ENCODE measurements at regions not wholly inside any gene's neighbourhood (a gene's known extent, or its start where the extent isn't known, plus 50 kb on each side); places are given as distances from the start of the nearest gene placed in this dataset.

DNA sequence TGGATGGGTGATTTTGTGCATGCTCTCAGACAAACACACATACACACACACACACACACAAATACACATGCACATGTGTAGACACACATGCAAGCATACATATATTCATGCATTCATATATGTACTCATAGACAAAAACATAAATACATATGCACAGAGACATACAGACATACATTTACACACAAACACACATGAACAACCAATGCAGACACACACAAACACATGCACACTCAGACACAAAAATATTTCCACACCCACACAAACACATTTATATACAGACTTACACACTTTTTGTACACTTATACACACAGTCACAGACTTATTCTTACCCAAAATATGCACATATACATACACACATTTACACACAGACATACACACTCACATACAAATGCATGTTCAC lies 94.9 kb upstream of the NKX2-2 start:
- DNase-seq (ENCODE audit: low spot score): no peak
- H3K4me2 ChIP-seq: no peak overlapping the region
- H4K20me1 ChIP-seq (replicated peaks; ENCODE audit: insufficient read depth): no peaks in the 10 kb centered on the region
- H2AFZ ChIP-seq: no peak overlapping the region
- no peaks in the 10 kb centered on the region for H3K4me1 ChIP-seq (ENCODE audit: insufficient read depth)
- H3K36me3 Mint-ChIP-seq (ENCODE audit: low read depth): no peaks in the 10 kb centered on the region
- no peaks in the 10 kb centered on the region for H3K36me3 ChIP-seq (ENCODE audit: insufficient read depth)
- no peak for ATAC-seq
- no peaks in the 10 kb centered on the region for H3F3A ChIP-seq (replicated peaks; ENCODE audit: low read depth)
- no peak overlapping the region for H3K27ac ChIP-seq (ENCODE audit: low read depth)
- no peaks in the 10 kb centered on the region for H3K9me2 ChIP-seq (ENCODE audit: insufficient read depth)
- H3K27ac Mint-ChIP-seq: no peak overlapping the region
- H3K9me3 Mint-ChIP-seq: no peaks in the 10 kb centered on the region
- H3K4me1 Mint-ChIP-seq: peaks cover 2% of the 10 kb centered on the region; the same call in 2 of the 3 replicates
- no peaks in the 10 kb centered on the region for H3K79me2 ChIP-seq (replicated peaks; ENCODE audit: insufficient read depth)
- no peaks in the 10 kb centered on the region for H3K27me3 ChIP-seq (ENCODE audit: insufficient read depth)
- no peak overlapping the region for H3K4me3 ChIP-seq
- no peak overlapping the region for H3K4me3 Mint-ChIP-seq
- H3K27me3 Mint-ChIP-seq (ENCODE audit: insufficient read depth, low read depth, poor library complexity): peaks cover 6% of the 10 kb centered on the region
- TF ChIP-seq JUNB (IDR thresholded peaks at IDR 0.05; ENCODE audit: unreplicated experiment) (no peak), POLR2AphosphoS5 (IDR thresholded peaks at IDR 0.05; ENCODE audit: low read depth) (no peak), EZH2phosphoT487 (IDR thresholded peaks at IDR 0.05; ENCODE audit: unreplicated experiment) (no peak)
- TF ChIP-seq, protein P1, sequence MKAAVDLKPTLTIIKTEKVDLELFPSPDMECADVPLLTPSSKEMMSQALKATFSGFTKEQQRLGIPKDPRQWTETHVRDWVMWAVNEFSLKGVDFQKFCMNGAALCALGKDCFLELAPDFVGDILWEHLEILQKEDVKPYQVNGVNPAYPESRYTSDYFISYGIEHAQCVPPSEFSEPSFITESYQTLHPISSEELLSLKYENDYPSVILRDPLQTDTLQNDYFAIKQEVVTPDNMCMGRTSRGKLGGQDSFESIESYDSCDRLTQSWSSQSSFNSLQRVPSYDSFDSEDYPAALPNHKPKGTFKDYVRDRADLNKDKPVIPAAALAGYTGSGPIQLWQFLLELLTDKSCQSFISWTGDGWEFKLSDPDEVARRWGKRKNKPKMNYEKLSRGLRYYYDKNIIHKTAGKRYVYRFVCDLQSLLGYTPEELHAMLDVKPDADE (IDR thresholded peaks at IDR 0.05): no peak
- TF ChIP-seq, protein P2, sequence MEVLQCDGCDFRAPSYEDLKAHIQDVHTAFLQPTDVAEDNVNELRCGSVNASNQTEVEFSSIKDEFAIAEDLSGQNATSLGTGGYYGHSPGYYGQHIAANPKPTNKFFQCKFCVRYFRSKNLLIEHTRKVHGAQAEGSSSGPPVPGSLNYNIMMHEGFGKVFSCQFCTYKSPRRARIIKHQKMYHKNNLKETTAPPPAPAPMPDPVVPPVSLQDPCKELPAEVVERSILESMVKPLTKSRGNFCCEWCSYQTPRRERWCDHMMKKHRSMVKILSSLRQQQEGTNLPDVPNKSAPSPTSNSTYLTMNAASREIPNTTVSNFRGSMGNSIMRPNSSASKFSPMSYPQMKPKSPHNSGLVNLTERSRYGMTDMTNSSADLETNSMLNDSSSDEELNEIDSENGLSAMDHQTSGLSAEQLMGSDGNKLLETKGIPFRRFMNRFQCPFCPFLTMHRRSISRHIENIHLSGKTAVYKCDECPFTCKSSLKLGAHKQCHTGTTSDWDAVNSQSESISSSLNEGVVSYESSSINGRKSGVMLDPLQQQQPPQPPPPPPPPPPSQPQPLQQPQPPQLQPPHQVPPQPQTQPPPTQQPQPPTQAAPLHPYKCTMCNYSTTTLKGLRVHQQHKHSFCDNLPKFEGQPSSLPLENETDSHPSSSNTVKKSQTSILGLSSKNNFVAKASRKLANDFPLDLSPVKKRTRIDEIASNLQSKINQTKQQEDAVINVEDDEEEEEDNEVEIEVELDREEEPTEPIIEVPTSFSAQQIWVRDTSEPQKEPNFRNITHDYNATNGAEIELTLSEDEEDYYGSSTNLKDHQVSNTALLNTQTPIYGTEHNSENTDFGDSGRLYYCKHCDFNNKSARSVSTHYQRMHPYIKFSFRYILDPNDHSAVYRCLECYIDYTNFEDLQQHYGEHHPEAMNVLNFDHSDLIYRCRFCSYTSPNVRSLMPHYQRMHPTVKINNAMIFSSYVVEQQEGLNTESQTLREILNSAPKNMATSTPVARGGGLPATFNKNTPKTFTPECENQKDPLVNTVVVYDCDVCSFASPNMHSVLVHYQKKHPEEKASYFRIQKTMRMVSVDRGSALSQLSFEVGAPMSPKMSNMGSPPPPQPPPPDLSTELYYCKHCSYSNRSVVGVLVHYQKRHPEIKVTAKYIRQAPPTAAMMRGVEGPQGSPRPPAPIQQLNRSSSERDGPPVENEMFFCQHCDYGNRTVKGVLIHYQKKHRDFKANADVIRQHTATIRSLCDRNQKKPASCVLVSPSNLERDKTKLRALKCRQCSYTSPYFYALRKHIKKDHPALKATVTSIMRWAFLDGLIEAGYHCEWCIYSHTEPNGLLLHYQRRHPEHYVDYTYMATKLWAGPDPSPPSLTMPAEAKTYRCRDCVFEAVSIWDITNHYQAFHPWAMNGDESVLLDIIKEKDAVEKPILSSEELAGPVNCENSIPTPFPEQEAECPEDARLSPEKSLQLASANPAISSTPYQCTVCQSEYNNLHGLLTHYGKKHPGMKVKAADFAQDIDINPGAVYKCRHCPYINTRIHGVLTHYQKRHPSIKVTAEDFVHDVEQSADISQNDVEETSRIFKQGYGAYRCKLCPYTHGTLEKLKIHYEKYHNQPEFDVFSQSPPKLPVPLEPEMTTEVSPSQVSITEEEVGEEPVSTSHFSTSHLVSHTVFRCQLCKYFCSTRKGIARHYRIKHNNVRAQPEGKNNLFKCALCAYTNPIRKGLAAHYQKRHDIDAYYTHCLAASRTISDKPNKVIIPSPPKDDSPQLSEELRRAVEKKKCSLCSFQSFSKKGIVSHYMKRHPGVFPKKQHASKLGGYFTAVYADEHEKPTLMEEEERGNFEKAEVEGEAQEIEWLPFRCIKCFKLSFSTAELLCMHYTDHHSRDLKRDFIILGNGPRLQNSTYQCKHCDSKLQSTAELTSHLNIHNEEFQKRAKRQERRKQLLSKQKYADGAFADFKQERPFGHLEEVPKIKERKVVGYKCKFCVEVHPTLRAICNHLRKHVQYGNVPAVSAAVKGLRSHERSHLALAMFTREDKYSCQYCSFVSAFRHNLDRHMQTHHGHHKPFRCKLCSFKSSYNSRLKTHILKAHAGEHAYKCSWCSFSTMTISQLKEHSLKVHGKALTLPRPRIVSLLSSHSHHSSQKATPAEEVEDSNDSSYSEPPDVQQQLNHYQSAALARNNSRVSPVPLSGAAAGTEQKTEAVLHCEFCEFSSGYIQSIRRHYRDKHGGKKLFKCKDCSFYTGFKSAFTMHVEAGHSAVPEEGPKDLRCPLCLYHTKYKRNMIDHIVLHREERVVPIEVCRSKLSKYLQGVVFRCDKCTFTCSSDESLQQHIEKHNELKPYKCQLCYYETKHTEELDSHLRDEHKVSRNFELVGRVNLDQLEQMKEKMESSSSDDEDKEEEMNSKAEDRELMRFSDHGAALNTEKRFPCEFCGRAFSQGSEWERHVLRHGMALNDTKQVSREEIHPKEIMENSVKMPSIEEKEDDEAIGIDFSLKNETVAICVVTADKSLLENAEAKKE (CRISPR knock-in tag; IDR thresholded peaks at IDR 0.05): no peak
